ENCODE measurements at regions not wholly inside any gene's neighbourhood (a gene's known extent, or its start where the extent isn't known, plus 50 kb on each side); places are given as distances from the start of the nearest gene placed in this dataset.
"Not testable (repeated sequence)": the region's sequence is repeated elsewhere in the genome, so short reads cannot be mapped to it uniquely, and the experiment has no call there.

- Histone ChIP-seq H3K4me3 (no peak overlapping the region), H3K27me3 (no peaks in the 10 kb centered on the region), H3K27ac (no peak overlapping the region), H3K9me3 (peaks cover 0 to 20% of the 10 kb centered on the region in 2 donors), H3K36me3 (no peaks in the 10 kb centered on the region), H3K4me1 (no peaks in the 10 kb centered on the region)
- DNase-seq (no peak), ATAC-seq (no peak)
- no peak for TF ChIP-seq CTCF (IDR thresholded peaks at IDR 0.05)
- intact Hi-C loops (cut with DNase I): no loop called here
These were observed 307.4 kb upstream of the SEMA3C start for GRCh38 chr7:81226234-81226633.

- H3K4me3 ChIP-seq; DNase-seq; ATAC-seq; H3K4me1 ChIP-seq; H3K36me3 ChIP-seq; H3K27me3 ChIP-seq; H3K27ac ChIP-seq; intact Hi-C loops (cut with DNase I): not testable (repeated sequence)
- H3K9me3 ChIP-seq: peaks cover 0 to 20% of the 10 kb centered on the region in 2 donors
These were observed 303.8 kb upstream of the SEMA3C start for GRCh38 chr7:81222692-81223091.

- Histone ChIP-seq H3K27me3 (no peaks in the 10 kb centered on the region), H3K9me3 (peaks cover 0 to 20% of the 10 kb centered on the region in 2 donors), H3K4me3 (no peak overlapping the region), H3K36me3 (no peaks in the 10 kb centered on the region), H3K4me1 (no peaks in the 10 kb centered on the region), H3K27ac (no peak overlapping the region)
- intact Hi-C loops (cut with DNase I): no loop called here
- TF ChIP-seq CTCF (IDR thresholded peaks at IDR 0.05): no peak
- ATAC-seq (no peak), DNase-seq (no peak)
These were observed 302.8 kb upstream of the SEMA3C start for GRCh38 chr7:81221527-81222217.

- Histone ChIP-seq H3K9me3 (peaks cover 0 to 12% of the 10 kb centered on the region in 2 donors), H3K27me3 (no peaks in the 10 kb centered on the region), H3K4me3 (no peak overlapping the region), H3K4me1 (no peaks in the 10 kb centered on the region), H3K27ac (no peak overlapping the region), H3K36me3 (no peaks in the 10 kb centered on the region)
- no peak for DNase-seq
- no peak for ATAC-seq
- no peak for TF ChIP-seq CTCF (IDR thresholded peaks at IDR 0.05)
- intact Hi-C loops (cut with DNase I): no loop called here
These were observed 299.7 kb upstream of the SEMA3C start for GRCh38 chr7:81218480-81219106.

GRCh38 chr7:81213394-81213793 is 294.5 kb upstream of the SEMA3C start:
- no peaks in the 10 kb centered on the region for H3K9me3 ChIP-seq
- intact Hi-C loops (cut with DNase I): no loop called here
- DNase-seq (no peak), ATAC-seq (no peak)
- H3K36me3 ChIP-seq: no peaks in the 10 kb centered on the region
- H3K27ac ChIP-seq: no peak overlapping the region
- TF ChIP-seq CTCF (IDR thresholded peaks at IDR 0.05): no peak
- no peak overlapping the region for H3K4me3 ChIP-seq
- H3K27me3 ChIP-seq: no peaks in the 10 kb centered on the region
- no peaks in the 10 kb centered on the region for H3K4me1 ChIP-seq

All from left lung (tissue), 4 donors.